ENCODE measurements at regions not wholly inside any gene's neighbourhood (a gene's known extent, or its start where the extent isn't known, plus 50 kb on each side); places are given as distances from the start of the nearest gene placed in this dataset.

GRCh38 chr7:157479326-157479725 lies 142.5 kb downstream of the DNAJB6 start:
- TF ChIP-seq CTCF (IDR thresholded peaks at IDR 0.05) (no peak), POLR2A (IDR thresholded peaks at IDR 0.05) (no peak)

Data from heart left ventricle (tissue), 13 donors.